ENCODE measurements at regions not wholly inside any gene's neighbourhood (a gene's known extent, or its start where the extent isn't known, plus 50 kb on each side); places are given as distances from the start of the nearest gene placed in this dataset.

DNA sequence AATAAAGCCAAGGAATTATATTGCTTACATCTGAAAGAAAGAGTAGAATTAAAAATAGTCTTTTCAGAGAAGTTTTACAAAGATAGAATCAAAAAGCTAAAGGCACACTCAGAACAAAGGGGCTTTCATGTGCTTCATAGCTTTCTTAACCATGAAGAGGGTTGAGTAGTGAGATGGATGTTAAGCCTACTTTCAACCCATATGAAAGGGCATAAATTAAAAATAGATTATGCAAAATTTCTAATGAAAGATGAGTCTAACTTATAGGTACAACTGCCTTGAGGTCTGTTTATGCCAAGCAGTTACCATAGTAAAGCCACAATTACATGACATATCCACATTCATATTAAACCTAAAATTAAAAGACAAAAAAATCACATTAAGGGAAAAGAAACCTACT, 223.3 kb upstream of the ARHGEF26 start:
- TF ChIP-seq, protein P1, sequence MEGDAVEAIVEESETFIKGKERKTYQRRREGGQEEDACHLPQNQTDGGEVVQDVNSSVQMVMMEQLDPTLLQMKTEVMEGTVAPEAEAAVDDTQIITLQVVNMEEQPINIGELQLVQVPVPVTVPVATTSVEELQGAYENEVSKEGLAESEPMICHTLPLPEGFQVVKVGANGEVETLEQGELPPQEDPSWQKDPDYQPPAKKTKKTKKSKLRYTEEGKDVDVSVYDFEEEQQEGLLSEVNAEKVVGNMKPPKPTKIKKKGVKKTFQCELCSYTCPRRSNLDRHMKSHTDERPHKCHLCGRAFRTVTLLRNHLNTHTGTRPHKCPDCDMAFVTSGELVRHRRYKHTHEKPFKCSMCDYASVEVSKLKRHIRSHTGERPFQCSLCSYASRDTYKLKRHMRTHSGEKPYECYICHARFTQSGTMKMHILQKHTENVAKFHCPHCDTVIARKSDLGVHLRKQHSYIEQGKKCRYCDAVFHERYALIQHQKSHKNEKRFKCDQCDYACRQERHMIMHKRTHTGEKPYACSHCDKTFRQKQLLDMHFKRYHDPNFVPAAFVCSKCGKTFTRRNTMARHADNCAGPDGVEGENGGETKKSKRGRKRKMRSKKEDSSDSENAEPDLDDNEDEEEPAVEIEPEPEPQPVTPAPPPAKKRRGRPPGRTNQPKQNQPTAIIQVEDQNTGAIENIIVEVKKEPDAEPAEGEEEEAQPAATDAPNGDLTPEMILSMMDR (IDR thresholded peaks at IDR 0.05): no peak
- TF ChIP-seq POLR2A (IDR thresholded peaks at IDR 0.05): no peak
